ENCODE measurements at regions not wholly inside any gene's neighbourhood (a gene's known extent, or its start where the extent isn't known, plus 50 kb on each side); places are given as distances from the start of the nearest gene placed in this dataset.

- peaks cover 4% of the 10 kb centered on the region for H3K4me1 ChIP-seq (ENCODE audit: insufficient read depth, low read length, severe bottlenecking)
- no peaks in the 10 kb centered on the region for H4K20me1 ChIP-seq (ENCODE audit: insufficient read depth, low read length)
- no peaks in the 10 kb centered on the region for H3K27me3 ChIP-seq (ENCODE audit: insufficient read depth, low read length)
- no peak overlapping the region for H3K4me2 ChIP-seq (ENCODE audit: low read length)
- no peak overlapping the region for H3K27ac ChIP-seq (ENCODE audit: low read depth, low read length, poor library complexity, severe bottlenecking)
- H3K9me2 ChIP-seq (ENCODE audit: low read depth, low read length) = no peaks in the 10 kb centered on the region
- no peaks in the 10 kb centered on the region for H3K9me3 ChIP-seq (ENCODE audit: low read length)
- H3K79me2 ChIP-seq (ENCODE audit: insufficient read depth, low read length) = no peaks in the 10 kb centered on the region
- no peak overlapping the region for H3K4me3 ChIP-seq (ENCODE audit: low read depth, low read length, poor library complexity, severe bottlenecking)
- H2AFZ ChIP-seq (ENCODE audit: low read length) = no peak overlapping the region
- H3F3A ChIP-seq (ENCODE audit: insufficient read depth, low read length) = no peaks in the 10 kb centered on the region
- no peak overlapping the region for H3K9ac ChIP-seq (ENCODE audit: low read length)
- H3K36me3 ChIP-seq (ENCODE audit: insufficient read depth, low read length) = no peaks in the 10 kb centered on the region
- TF ChIP-seq, protein P1, sequence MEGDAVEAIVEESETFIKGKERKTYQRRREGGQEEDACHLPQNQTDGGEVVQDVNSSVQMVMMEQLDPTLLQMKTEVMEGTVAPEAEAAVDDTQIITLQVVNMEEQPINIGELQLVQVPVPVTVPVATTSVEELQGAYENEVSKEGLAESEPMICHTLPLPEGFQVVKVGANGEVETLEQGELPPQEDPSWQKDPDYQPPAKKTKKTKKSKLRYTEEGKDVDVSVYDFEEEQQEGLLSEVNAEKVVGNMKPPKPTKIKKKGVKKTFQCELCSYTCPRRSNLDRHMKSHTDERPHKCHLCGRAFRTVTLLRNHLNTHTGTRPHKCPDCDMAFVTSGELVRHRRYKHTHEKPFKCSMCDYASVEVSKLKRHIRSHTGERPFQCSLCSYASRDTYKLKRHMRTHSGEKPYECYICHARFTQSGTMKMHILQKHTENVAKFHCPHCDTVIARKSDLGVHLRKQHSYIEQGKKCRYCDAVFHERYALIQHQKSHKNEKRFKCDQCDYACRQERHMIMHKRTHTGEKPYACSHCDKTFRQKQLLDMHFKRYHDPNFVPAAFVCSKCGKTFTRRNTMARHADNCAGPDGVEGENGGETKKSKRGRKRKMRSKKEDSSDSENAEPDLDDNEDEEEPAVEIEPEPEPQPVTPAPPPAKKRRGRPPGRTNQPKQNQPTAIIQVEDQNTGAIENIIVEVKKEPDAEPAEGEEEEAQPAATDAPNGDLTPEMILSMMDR (IDR thresholded peaks at IDR 0.05; ENCODE audit: low read length) = no peak
- no peak for TF ChIP-seq EZH2 (IDR thresholded peaks at IDR 0.05; ENCODE audit: borderline replicate concordance, low read length)
These were observed 1282.3 kb upstream of the GJE1 start for GRCh38 chr6:140850438-140850837.

DNA sequence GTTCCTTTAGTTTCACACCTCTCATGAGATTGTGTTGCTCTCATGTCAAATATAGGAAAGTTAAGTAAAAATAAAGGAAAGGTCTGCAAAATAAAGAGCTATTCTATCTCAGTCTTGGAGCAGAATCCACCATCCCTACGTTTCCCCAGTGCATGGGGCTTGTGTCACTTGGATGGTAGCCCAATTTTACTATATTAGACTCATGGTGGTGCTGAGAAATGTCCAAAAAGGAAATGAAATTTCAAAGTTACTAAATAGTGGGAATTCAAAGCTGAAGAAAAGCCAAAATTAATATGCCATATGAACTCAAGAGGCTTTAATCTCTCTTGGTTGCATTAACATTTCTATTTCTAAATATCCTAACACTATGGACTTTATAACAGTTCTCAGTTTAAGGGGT is 1283.3 kb upstream of the GJE1 start:
- Histone ChIP-seq H3K9me2 (ENCODE audit: low read depth, low read length) (no peaks in the 10 kb centered on the region), H3K36me3 (ENCODE audit: insufficient read depth, low read length) (no peaks in the 10 kb centered on the region), H2AFZ (ENCODE audit: low read length) (no peak overlapping the region), H3F3A (ENCODE audit: insufficient read depth, low read length) (no peaks in the 10 kb centered on the region), H3K79me2 (ENCODE audit: insufficient read depth, low read length) (no peaks in the 10 kb centered on the region), H4K20me1 (ENCODE audit: insufficient read depth, low read length) (no peaks in the 10 kb centered on the region), H3K9me3 (ENCODE audit: low read length) (no peaks in the 10 kb centered on the region), H3K27ac (ENCODE audit: low read depth, low read length, poor library complexity, severe bottlenecking) (no peak overlapping the region), H3K27me3 (ENCODE audit: insufficient read depth, low read length) (no peaks in the 10 kb centered on the region), H3K4me2 (ENCODE audit: low read length) (no peak overlapping the region), H3K4me1 (ENCODE audit: insufficient read depth, low read length, severe bottlenecking) (peaks cover 3% of the 10 kb centered on the region), H3K9ac (ENCODE audit: low read length) (no peak overlapping the region), H3K4me3 (ENCODE audit: low read depth, low read length, poor library complexity, severe bottlenecking) (no peak overlapping the region)
- no peak for TF ChIP-seq EZH2 (IDR thresholded peaks at IDR 0.05; ENCODE audit: borderline replicate concordance, low read length)
- TF ChIP-seq, protein P1 (IDR thresholded peaks at IDR 0.05; ENCODE audit: low read length) = no peak

- H4K20me1 ChIP-seq (ENCODE audit: insufficient read depth, low read length) = no peaks in the 10 kb centered on the region
- no peak overlapping the region for H2AFZ ChIP-seq (ENCODE audit: low read length)
- no peaks in the 10 kb centered on the region for H3K9me2 ChIP-seq (ENCODE audit: low read depth, low read length)
- H3F3A ChIP-seq (ENCODE audit: insufficient read depth, low read length) = no peaks in the 10 kb centered on the region
- no peak overlapping the region for H3K9ac ChIP-seq (ENCODE audit: low read length)
- no peaks in the 10 kb centered on the region for H3K36me3 ChIP-seq (ENCODE audit: insufficient read depth, low read length)
- H3K9me3 ChIP-seq (ENCODE audit: low read length) = no peaks in the 10 kb centered on the region
- no peaks in the 10 kb centered on the region for H3K27me3 ChIP-seq (ENCODE audit: insufficient read depth, low read length)
- TF ChIP-seq, protein P1 (IDR thresholded peaks at IDR 0.05; ENCODE audit: low read length) = no peak
- TF ChIP-seq EZH2 (IDR thresholded peaks at IDR 0.05; ENCODE audit: borderline replicate concordance, low read length) = no peak
- H3K79me2 ChIP-seq (ENCODE audit: insufficient read depth, low read length) = no peaks in the 10 kb centered on the region
- no peak overlapping the region for H3K4me2 ChIP-seq (ENCODE audit: low read length)
- no peak overlapping the region for H3K27ac ChIP-seq (ENCODE audit: low read depth, low read length, poor library complexity, severe bottlenecking)
- no peaks in the 10 kb centered on the region for H3K4me1 ChIP-seq (ENCODE audit: insufficient read depth, low read length, severe bottlenecking)
- H3K4me3 ChIP-seq (ENCODE audit: low read depth, low read length, poor library complexity, severe bottlenecking) = no peak overlapping the region
These were observed 1285.5 kb upstream of the GJE1 start for GRCh38 chr6:140847262-140847645.
